Ovary (tissue), 3 donors: ENCODE measurements at regions not wholly inside any gene's neighbourhood (a gene's known extent, or its start where the extent isn't known, plus 50 kb on each side); places are given as distances from the start of the nearest gene placed in this dataset.

ENCODE experiments used
- POLR2A ChIP-seq: fragments of 450-650 bp; IDR thresholded peaks from one replicate; pipeline ENCODE4 v1.6.1; 2017; ENCODE audit warnings: antibody characterized with exemption, mild to moderate bottlenecking, moderate library complexity
- TF ChIP-seq, protein P1 (sequence below), 3 donors: fragments of 450-650 bp in 2 of 3; fragments of 200-600 bp in 1 of 3; IDR thresholded peaks; one replicate each; pipeline versions ENCODE4 v1.5.1 to v1.8.0; 2016 to 2022; ENCODE audit warnings: antibody characterized with exemption in 3 of 3, mild to moderate bottlenecking in 1 of 3
- donor health status: DM: no; HTN: no; CAD: no.

DNA sequence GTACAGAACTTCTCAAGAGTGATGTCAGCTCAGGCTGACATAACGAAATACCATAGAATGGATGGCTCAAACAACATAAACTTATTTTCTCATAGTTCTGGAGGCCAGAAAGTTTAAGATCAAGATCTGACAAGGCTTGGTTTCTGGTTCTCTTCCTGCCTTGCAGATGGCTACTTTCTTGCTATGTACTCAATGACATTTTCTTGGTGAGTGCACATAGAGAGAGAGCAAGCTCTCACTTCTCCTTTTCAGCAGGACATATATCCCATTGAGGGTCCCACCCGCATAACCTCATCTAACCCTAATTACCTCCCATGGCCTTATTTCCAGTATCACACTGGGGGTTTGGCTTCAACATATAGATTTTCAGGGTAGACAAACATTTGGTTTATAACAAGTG lies 1072.1 kb downstream of the PLOD2 start:
- TF ChIP-seq, protein P1, sequence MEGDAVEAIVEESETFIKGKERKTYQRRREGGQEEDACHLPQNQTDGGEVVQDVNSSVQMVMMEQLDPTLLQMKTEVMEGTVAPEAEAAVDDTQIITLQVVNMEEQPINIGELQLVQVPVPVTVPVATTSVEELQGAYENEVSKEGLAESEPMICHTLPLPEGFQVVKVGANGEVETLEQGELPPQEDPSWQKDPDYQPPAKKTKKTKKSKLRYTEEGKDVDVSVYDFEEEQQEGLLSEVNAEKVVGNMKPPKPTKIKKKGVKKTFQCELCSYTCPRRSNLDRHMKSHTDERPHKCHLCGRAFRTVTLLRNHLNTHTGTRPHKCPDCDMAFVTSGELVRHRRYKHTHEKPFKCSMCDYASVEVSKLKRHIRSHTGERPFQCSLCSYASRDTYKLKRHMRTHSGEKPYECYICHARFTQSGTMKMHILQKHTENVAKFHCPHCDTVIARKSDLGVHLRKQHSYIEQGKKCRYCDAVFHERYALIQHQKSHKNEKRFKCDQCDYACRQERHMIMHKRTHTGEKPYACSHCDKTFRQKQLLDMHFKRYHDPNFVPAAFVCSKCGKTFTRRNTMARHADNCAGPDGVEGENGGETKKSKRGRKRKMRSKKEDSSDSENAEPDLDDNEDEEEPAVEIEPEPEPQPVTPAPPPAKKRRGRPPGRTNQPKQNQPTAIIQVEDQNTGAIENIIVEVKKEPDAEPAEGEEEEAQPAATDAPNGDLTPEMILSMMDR (IDR thresholded peaks at IDR 0.05): no peak
- no peak for TF ChIP-seq POLR2A
